ENCODE measurements at regions not wholly inside any gene's neighbourhood (a gene's known extent, or its start where the extent isn't known, plus 50 kb on each side); places are given as distances from the start of the nearest gene placed in this dataset.

- Histone ChIP-seq H3K79me2 (ENCODE audit: control insufficient read depth, insufficient read depth, low read length) (no peaks in the 10 kb centered on the region), H3K9me1 (replicated peaks; ENCODE audit: control insufficient read depth, extremely low read depth, insufficient read depth, low read length) (no peaks in the 10 kb centered on the region), H2AFZ (ENCODE audit: low read depth, low read length) (no peak overlapping the region), H3K4me2 (ENCODE audit: insufficient read depth, low read length) (no peak overlapping the region), H3K9me3 (replicated peaks; ENCODE audit: control insufficient read depth, insufficient read depth, low read length) (no peaks in the 10 kb centered on the region), H3K4me3 (replicated peaks in 1 of 3; ENCODE audit: insufficient read depth in 1 of 3, low read depth in 1 of 3, low read length in 3 of 3) (no peak overlapping the region), H3K27ac (ENCODE audit: insufficient read depth, low read depth, low read length) (no peak overlapping the region), H4K20me1 (replicated peaks; ENCODE audit: control insufficient read depth, extremely low read depth, insufficient read depth, low read length) (no peaks in the 10 kb centered on the region), H3K27me3 (ENCODE audit: control insufficient read depth in 2 of 2, insufficient read depth in 2 of 2, low read length in 2 of 2) (peaks cover 0 to 2% of the 10 kb centered on the region in 2 experiments), H3K9ac (replicated peaks; ENCODE audit: extremely low read depth, insufficient read depth, low read length) (no peak overlapping the region), H3K4me1 (ENCODE audit: control insufficient read depth, extremely low read depth, insufficient read depth, low read length) (no peaks in the 10 kb centered on the region), H3K36me3 (ENCODE audit: control insufficient read depth in 2 of 2, extremely low read depth in 1 of 2, insufficient read depth in 2 of 2, low read length in 2 of 2) (no peaks in the 10 kb centered on the region)
- ChIA-PET CTCF (interaction anchor here (0.8 to 0.9 kb wide), 2 partner anchors 19 to 58 kb away, joined by 3 read pairs; no protein-coding TSS in a partner anchor), POLR2A (no interaction called here)
- no peak for FAIRE-seq
- TF ChIP-seq MAX (IDR thresholded peaks at IDR 0.05; ENCODE audit: insufficient read depth, insufficient read length) = no peak
- no peak for TF ChIP-seq MYC (IDR thresholded peaks at IDR 0.05; ENCODE audit: low read depth, low read length)
- no peak for TF ChIP-seq POLR2A (IDR thresholded peaks at IDR 0.05; ENCODE audit: low read depth, low read length)
- TF ChIP-seq GATA2 (IDR thresholded peaks at IDR 0.05; ENCODE audit: insufficient read depth, insufficient read length, low read depth, low read length) = no peak
- no peak for TF ChIP-seq CTCF (IDR thresholded peaks at IDR 0.05; ENCODE audit: extremely low read depth in 1 of 2, insufficient read depth in 1 of 2, low read depth in 1 of 2, low read length in 2 of 2)
- TF ChIP-seq POLR2AphosphoS5 (IDR thresholded peaks at IDR 0.05; ENCODE audit: insufficient read depth, low read depth, low read length) = no peak
- TF ChIP-seq FOS (IDR thresholded peaks at IDR 0.05; ENCODE audit: borderline replicate concordance, insufficient read depth, low read length) = no peak
- TF ChIP-seq EZH2 (IDR thresholded peaks at IDR 0.05; ENCODE audit: borderline replicate concordance, low read depth, low read length, severe bottlenecking) = no peak
- no peak for TF ChIP-seq JUN (IDR thresholded peaks at IDR 0.05; ENCODE audit: borderline replicate concordance, insufficient read depth, insufficient read length, low read depth)
- intact Hi-C loops (cut with micrococcal nuclease) = no loop called here
- DNase-seq (ENCODE audit: low read depth, low spot score) = no peak
- dilution Hi-C loops (cut with MboI; ENCODE audit: extremely low pct_ligation_motif_present, low sequenced_read_pairs) = no loop called here
- no TSS peak for BruUV-seq (replicated peaks)
Measured at GRCh38 chr5:135133181-135133580, 99.2 kb upstream of the PITX1 start.
